Sigmoid colon (tissue), 4 donors: ENCODE measurements at regions not wholly inside any gene's neighbourhood (a gene's known extent, or its start where the extent isn't known, plus 50 kb on each side); places are given as distances from the start of the nearest gene placed in this dataset.

Experiments used
- POLR2AphosphoS5 ChIP-seq, 4 donors: sonication (generic); formaldehyde crosslinking; IDR thresholded peaks; one replicate each; pipeline ENCODE4 v1.6.1; 2017; ENCODE audit warnings: antibody characterized with exemption in 4 of 4
- TF ChIP-seq, protein P1 (sequence below), 4 experiments: fragments of 450-650 bp in 3 of 4; fragments of 200-600 bp in 1 of 4; IDR thresholded peaks; one replicate each; pipeline ENCODE4 v1.5.1; 2016 to 2019; ENCODE audit warnings: antibody characterized with exemption in 4 of 4, mild to moderate bottlenecking in 3 of 4, moderate library complexity in 2 of 4

DNA sequence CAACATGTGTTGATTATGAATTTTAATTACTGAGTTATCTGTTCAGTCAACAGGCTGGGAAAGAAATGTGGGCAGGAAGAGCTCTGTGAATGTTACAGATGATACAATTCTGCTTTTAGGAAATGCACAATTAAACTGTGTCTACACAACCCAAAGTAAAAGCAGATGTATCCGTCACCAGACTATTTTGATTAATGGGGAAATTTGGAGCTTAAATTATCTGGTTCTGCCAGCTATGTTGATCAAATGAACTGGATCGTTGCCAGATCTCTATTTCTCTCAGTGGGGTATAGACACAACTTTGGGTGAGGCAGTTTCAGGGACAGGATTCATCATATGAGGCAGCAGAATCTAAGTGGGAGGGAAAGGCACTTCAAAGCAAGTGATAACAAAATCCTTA, 136.5 kb downstream of the NEUROD6 start:
- TF ChIP-seq POLR2AphosphoS5 (IDR thresholded peaks at IDR 0.05) = no peak
- TF ChIP-seq, protein P1, sequence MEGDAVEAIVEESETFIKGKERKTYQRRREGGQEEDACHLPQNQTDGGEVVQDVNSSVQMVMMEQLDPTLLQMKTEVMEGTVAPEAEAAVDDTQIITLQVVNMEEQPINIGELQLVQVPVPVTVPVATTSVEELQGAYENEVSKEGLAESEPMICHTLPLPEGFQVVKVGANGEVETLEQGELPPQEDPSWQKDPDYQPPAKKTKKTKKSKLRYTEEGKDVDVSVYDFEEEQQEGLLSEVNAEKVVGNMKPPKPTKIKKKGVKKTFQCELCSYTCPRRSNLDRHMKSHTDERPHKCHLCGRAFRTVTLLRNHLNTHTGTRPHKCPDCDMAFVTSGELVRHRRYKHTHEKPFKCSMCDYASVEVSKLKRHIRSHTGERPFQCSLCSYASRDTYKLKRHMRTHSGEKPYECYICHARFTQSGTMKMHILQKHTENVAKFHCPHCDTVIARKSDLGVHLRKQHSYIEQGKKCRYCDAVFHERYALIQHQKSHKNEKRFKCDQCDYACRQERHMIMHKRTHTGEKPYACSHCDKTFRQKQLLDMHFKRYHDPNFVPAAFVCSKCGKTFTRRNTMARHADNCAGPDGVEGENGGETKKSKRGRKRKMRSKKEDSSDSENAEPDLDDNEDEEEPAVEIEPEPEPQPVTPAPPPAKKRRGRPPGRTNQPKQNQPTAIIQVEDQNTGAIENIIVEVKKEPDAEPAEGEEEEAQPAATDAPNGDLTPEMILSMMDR (IDR thresholded peaks at IDR 0.05) = no peak
